GM12864 (cell line): ENCODE measurements at regions not wholly inside any gene's neighbourhood (a gene's known extent, or its start where the extent isn't known, plus 50 kb on each side); places are given as distances from the start of the nearest gene placed in this dataset.

Source experiments
- DNase-seq: peaks from one replicate; pipeline ENCODE4 v3.0.0-alpha.2; 2011; ENCODE audit warnings: low read depth
- H3K4me3 ChIP-seq: 2 replicates; pipeline ENCODE4 v1.5.1; 2011; ENCODE audit warnings: mild to moderate bottlenecking, low read depth, low read length, control low read depth
- TF ChIP-seq, protein P1 (sequence below): IDR thresholded peaks from 2 replicates; pipeline ENCODE4 v1.5.1; 2011; ENCODE audit warnings: low read depth, mild to moderate bottlenecking, moderate library complexity, low read length, control low read depth, inconsistent platforms; ENCODE audit errors: missing control alignments

DNA sequence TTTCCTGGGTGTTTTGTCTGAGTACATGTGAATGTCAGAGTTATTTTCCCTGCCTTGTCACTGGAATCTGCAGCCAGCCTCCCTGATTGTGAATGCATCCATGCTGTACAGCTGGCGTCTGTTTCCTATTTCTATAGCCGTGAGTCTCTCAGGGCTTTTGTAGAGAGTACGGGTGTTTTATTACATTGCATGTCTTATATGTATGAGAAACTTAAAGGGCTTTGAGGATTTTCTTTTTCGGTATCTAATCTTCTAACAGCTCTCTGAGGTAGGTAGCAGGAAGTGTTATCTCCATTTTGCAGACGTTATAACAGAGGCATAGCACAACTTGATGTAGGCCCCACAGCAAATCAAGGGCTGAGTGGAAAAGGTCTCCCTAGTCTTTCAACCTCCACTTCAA is 272.9 kb downstream of the PRL start:
- no peak for DNase-seq
- H3K4me3 ChIP-seq: no peak overlapping the region
- TF ChIP-seq, protein P1, sequence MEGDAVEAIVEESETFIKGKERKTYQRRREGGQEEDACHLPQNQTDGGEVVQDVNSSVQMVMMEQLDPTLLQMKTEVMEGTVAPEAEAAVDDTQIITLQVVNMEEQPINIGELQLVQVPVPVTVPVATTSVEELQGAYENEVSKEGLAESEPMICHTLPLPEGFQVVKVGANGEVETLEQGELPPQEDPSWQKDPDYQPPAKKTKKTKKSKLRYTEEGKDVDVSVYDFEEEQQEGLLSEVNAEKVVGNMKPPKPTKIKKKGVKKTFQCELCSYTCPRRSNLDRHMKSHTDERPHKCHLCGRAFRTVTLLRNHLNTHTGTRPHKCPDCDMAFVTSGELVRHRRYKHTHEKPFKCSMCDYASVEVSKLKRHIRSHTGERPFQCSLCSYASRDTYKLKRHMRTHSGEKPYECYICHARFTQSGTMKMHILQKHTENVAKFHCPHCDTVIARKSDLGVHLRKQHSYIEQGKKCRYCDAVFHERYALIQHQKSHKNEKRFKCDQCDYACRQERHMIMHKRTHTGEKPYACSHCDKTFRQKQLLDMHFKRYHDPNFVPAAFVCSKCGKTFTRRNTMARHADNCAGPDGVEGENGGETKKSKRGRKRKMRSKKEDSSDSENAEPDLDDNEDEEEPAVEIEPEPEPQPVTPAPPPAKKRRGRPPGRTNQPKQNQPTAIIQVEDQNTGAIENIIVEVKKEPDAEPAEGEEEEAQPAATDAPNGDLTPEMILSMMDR: no peak

DNA sequence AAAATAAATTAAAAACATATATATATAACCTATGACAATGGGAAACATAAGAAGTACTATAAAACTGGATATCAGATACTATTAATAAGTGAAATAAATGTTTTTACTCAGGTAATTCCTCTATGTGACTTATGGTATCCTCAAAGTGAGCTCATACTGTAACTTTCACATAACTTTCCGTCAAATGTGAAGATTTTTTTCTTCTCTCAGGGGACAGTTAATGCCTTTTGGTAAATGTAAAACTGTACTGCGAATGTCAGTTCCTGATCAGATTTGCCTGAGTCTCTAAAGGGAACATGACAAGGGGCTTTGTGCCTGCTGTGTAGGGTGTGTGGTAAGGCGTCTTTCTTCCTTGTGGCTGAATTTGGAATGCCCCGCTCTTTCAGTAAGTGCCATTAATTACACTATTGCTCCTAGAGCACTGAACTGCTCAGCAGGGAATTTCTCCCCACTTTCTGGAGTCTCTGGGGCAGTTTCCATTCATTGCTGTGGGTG is 271.8 kb downstream of the PRL start:
- H3K4me3 ChIP-seq: no peak overlapping the region; the same call in 1 of the 2 replicates
- TF ChIP-seq, protein P1: no peak
- DNase-seq: no peak

DNA sequence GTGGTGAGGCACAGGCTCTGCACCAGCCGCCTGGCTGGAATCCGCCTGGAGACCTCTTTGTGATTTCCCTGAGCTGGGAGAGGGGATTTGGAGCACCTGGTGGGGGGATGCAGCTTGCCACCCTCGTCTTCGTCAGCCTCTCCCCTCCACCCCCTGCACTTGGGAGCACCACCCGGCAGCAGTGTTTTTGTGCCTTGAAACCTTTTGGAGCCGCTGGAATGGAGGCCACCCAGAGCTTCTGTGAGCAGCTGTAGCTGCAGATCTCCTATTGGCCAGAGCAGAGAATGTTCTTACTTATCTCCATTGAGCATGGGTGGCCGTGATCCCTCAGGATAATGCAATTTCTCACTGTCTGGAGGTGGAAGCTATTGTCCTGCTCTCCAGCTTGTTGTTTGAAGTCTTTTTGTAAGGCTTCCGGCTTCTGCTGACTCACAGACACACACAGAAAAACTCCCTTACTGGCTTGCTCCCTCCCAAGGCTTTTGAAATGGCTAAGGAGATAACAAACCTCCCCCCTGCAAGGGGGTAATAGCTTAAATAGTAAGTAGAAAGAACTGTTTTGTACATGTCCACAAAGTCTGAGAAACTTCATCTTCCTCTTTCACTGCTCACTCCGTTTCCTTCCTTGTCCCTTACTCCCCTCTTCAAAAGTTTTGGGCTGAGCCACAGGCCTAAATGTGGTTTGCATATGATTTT is 271.2 kb downstream of the PRL start:
- TF ChIP-seq, protein P1: no peak
- peak overlapping the region; percentile 8; the same call in 1 of the 2 replicates for H3K4me3 ChIP-seq
- DNase-seq: peak; percentile 30

DNA sequence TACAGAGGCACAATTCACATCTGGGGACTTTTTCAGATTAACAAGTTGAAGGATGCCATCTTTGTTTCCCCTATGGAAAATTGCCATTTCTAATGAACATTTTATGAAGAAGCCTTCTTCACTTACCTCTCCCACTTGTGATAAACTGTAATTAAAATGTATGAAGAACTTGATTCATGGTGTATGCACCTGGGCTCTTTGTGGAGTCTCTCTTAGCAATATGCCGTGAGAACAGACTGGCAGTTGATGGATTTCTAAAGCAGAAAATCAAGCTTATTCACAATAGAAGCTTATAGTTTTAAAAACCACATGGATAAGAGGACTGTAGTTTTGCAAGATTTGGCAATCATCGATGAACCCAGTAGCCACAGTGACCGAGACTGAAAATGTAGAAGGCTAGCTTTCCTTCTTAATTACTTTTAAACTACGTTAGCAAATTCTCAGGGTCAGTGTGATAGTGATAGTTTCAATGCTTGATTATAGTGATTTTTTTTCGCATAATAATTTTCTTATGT is 270.6 kb downstream of the PRL start:
- no peak for DNase-seq
- no peak overlapping the region for H3K4me3 ChIP-seq
- TF ChIP-seq, protein P1: no peak

DNA sequence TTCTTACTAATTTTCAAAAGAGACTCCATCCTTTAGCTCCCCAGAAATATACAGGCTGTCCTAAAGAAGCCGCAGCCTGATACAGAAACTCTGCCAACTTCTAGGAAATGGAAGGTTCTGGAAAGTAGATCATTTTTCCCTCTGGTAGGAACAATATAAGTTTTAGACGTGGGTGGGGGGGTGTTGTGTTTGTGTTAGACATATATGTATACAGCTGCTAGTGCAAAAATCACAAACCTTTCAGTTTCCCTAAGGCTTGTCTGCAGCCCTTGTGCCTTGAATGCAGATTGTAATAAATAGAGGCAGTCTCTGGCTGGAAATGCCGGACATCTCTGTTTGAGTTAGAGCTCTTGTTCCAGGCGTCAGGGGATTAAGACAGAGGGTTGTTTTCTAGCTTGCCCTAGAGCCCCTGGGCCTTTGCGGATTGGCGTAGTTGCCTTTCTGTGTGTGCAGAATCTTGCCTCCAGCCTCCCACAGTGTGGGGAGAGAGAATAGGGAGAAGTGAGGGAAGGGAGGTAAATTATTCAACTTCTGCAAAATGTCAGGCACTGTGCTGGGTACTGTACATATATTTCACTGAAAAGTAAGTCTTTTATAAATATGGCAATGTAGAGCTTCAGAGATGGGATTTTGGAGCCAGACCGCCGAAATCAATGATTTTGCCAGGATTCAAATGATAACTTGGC is 269.7 kb downstream of the PRL start:
- no peak overlapping the region for H3K4me3 ChIP-seq
- TF ChIP-seq, protein P1: no peak
- DNase-seq: no peak

DNA sequence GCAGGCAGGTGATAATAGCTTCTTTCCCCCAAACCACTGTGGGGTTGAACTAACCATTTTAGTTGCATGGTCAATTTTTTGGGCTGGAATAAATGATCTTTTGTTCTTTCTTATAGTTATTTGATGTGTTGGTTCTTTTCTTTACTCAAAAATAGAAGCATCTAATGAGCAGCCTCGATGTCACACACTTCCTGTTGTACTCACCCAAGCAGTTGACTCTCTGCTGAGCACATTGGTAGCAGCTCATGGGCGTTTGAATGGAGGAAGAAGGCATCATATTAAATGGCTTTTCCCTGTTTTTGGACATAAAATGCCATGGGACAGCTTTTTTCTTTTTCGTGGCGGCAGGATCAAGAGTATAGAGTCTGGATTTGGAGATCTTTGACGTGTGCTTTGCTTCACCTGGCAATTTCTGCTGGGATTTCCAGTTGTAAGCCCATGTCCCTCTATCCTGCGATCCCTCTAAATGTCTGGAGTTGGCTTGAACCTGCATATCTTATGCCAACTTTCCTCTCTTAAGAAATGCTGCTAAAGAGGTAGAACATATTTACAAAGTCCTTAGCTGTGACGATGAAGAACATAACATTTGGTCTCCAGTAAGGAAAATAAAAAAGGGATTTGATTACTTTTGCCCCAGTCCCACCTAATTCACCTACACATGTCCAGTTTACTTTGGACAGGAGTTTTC is 268.3 kb downstream of the PRL start:
- TF ChIP-seq, protein P1: no peak
- no peak for DNase-seq
- H3K4me3 ChIP-seq: no peak overlapping the region; the same call in 1 of the 2 replicates
